GM18502 (cell line): ENCODE measurements at regions not wholly inside any gene's neighbourhood (a gene's known extent, or its start where the extent isn't known, plus 50 kb on each side); places are given as distances from the start of the nearest gene placed in this dataset.

ENCODE experiments used
- ATAC-seq: cut with Tn5 transposase; IDR thresholded peaks from one replicate; pipeline ENCODE4 v1.9.1; 2021; ENCODE audit warnings: mild to moderate bottlenecking; ENCODE audit not compliant: unreplicated experiment, poor library complexity

DNA sequence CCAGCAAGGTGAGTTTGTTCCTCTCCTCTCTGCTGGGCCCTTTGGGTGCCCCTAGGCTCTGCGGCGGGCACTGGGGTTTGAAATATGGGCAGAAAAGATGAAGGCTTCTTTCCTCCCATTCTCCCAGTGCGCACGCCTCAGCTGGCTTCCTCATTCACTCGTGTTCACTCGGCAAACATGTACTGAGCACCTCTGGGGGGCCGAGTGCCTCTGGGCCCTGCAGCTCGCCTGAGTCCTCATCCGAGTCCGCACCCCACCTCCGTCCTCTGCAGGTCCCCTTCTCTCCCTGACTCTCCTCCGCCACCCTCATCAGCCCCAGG, 98.5 kb upstream of the RUNX3 start:
- no peak for ATAC-seq

DNA sequence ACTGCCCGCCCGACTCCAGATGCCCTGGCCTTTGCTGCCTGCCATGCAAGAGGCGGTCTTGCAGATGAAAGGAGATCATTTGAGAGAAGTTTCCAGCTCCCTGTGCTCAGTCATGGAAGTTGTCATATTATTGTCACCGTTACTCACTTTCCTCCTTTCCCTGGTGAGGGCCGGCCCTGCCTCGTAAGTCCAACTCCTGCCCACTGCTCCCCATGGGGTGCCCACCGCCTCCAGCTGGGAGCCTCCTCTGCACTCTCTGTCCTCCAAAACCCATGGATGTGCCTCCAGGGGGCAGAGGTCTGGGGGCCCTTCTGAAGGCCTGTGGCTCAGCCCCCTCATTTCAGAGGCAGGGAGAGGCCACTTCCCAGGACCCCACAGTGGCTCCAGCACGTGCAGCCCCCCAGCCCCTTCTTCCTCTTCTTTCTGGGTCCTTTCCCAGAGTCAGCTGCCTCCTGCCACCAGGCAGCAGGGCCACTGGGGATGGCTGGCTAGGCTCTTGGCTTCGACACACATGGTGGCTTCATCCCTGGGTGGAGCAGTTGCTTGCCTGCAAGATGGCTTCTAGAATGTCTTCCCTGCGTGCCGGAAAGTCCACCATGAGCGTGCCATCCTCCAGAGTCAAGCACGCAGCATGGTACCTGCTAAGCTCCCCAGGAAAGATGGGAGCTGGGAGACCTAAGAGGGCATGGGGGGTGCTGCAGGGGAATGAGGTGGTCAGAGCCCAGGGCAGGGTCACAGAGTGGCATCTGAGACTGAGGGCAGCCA, 97.9 kb upstream of the RUNX3 start:
- no peak for ATAC-seq

DNA sequence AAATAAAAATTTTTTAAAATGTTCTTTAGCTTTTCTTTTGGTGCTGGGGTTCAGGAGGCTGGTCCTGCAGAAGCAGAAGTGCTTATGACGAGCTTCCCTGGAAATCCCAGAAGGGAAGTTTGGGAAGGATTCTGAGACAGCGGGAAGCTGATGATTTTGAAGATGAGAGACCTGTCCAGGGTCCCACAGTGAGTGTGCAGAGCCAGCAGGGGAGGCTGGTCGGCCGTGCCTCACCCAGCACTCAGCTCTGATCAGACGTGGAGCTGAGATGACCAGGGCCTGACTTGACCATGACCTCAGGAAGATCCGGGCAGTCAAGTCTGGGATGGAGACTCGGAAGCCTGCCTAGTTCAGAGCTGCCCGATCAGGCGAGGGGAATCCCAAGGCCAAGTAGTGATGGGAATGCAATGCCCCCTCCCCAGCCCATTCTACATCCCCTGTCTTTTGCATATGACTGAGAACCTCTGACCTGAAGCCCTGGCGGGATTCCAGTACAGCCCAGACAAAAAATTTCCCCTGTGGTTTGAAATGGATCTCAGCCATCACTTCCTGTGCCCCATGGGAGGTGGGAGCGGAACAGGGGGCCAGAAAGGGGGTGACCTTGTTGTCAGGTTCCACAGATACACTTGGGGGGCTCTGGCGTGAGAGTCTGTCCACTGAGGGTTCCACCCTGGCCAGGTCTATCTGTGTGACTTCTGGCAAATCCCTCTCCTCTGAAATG, 96.8 kb upstream of the RUNX3 start:
- no peak for ATAC-seq

DNA sequence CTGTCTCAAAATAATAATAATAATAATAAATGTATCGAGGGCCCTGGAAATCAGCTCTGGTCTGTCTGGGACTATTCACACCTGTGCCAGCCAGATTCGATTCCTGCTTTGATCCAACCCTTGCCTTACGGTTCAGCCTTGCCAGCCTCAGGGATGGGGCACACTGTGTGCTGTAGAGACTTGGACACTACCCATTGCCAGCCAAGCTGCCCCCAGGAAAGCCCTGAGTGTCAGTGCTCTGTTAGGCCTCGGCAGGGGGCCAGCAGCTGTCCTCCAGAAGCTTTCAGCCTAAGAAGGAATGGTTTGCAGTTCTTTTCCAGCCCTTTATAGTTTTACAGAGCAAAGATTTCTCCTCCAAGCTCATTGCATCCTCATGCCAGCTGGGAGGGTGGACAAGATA, 96.2 kb upstream of the RUNX3 start:
- no peak for ATAC-seq

DNA sequence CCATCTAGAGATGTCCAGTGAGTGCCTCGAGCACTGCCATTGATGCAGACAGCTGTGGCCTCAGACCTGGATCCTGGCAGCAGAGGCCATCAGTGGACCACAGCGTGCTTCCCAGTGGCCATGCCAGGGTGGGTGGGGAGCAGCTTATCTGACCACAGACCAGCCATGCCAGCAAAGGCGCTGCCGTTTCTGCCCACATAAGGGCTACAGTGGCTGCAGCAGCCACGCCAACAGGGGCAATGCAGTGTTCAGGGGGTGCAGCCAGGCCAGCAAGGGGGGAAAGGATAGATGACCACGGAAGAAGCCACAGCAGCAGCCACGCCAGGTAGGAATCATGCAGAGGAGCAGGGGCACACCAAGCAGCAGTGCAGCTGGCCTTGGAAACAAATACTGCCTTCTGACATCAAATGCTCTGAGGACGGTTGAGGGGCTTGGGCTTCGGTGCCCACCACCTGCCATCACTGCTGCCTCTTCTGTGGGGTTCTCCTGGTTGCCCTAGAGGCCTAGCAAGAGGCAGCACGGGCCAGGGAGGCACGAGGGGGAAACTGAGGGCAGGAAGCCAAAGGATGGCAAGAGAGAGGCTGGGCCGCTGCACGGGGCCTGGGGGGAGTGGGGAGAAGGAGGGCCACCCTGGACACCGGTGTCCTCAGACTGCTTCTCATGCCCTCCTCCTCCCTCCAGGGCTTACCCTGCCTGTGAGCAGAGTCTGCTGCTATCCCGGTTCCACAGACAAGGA, 94.7 kb upstream of the RUNX3 start:
- ATAC-seq = no peak

DNA sequence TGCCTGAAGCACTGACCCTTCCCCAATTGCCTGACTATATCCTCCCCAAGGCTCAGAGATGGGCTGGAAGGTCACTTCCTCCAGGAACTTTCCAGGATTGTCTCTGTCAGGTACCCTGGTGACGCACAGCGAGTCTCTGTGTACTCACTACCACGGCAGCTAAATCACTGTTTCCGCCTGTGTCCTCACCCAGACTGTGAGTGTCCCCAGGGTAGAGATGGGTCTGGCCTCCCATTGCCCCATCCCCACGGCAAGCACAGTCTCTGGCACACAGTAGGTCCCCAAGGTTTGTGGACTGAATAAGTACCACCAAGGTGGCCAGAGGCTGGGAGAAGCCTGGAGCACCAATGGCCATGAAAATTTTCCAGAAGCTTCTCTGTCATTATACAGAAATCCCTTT, 93.8 kb upstream of the RUNX3 start:
- ATAC-seq = no peak

DNA sequence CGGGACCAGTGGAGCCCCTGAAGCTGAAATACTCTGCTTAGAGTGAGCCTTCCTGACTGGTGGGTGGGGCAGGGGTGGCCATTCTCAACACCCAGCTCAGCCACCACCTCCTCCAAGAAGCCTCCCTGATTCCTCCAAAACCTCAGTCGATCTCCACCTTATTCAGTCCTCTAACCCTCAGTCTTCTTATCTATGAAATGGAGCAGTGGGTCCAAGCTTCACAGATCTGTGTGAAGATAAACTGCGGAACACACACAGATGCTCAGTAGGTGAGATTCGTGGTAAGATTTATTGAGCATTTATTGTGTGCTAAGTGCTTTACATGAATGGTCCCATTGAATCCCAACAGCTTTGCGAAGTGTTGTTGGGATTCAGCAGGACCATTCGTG, 93.1 kb upstream of the RUNX3 start:
- ATAC-seq = no peak

DNA sequence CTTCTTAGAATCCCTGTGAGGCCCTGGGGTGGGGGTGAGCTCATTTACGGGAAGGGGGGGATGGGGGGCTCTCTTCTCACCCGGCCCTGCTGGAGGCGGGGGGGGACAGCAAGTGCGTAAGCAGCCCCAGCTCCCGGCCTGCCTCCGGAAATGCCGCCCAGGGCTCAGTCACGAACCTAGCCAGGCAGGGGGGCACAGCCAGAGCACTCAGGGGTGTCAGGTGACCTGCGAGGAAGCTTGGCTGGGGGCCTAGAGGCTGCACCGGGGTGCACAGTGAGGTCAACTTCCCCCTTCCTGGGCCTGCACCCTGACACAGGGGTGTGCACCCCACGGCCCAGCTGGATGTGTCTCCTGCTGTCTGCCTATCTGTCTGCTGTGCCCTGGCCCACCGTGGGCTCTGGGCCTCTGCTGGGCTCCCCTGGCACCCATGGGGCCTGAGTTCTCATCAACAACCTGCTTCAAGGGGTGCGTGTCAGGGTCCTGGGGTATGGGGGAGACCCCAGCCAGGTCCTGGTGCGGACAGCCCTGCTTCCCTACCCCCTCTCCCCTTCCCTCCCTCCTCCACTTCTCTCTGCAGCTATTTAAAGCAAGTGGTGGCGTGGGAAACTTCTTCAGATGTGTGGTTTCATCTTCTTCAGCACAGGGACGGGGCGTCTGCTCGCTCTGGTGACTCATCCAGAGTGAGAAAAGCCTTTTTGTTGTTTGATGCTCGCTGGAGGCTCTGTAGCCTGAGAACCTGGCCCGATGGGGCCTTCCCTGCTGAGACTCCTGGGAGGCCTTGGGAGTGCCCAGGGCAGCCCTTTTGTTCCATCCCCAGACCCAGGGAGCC, 92.5 kb upstream of the RUNX3 start:
- ATAC-seq = peak; percentile 80

DNA sequence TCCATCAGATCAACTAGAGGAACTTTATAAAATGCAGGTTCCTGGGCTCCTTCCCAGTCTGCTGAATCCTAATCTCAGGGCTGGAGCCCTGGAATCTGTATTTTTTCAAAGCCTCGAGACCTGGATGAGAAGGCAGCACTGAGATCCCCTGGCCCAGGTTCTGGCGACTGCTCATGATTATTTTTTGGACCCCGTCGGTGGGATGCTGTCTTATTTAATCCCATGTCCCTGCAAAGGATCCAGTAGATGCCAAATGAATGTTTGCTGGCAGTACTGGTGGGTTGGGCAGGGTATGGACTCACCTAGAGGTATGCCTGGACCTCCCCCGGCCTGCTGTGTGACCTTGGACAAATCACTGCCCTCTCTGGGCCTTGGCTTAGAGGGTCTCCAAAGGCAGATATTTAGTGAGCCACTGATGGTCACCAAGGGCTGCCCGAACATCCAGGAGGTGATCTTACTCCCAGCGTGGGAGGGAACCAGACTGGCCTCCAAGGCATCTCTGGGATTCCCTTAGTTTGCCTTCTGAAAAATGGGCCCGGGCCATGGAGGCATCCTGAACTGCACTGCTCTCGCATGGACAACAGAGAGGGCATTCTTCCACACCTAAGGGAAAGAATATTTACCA, 91.6 kb upstream of the RUNX3 start:
- ATAC-seq = no peak

DNA sequence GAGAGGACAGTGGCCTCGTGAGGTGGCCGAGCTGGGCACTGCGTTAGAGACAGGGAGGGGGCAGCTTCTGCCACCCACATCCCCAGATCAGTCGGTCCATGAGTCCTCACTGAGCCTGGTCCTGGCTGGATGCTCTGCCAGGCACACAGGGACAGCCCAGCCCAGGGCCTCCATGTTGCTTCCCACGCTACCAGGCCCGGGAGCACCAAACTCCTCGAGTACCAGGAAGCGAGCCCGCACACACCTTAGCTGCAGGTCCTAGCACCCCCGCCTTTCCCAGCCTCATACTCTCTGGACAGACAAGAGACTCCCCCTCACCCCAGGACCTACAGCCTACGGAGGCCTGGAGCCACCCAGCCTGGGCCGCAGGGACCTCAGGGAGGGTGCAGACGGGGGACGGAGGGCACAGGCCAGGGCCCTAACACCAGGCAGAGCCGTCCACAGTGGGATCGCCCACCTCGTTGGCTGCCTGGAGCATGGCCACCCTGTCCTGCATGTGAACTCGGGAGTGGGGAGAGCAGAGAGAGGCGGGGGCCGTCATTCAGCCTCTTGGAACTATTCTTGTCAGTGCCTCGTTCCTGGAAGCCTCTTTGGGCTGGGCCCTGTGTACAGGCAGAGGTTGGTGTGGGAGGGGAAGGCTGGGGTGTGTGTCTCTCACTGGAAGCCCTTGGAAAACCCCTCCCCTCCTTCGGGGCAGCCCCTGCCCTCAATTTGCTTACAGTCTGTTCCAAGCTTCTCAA, 90.9 kb upstream of the RUNX3 start:
- ATAC-seq = no peak

DNA sequence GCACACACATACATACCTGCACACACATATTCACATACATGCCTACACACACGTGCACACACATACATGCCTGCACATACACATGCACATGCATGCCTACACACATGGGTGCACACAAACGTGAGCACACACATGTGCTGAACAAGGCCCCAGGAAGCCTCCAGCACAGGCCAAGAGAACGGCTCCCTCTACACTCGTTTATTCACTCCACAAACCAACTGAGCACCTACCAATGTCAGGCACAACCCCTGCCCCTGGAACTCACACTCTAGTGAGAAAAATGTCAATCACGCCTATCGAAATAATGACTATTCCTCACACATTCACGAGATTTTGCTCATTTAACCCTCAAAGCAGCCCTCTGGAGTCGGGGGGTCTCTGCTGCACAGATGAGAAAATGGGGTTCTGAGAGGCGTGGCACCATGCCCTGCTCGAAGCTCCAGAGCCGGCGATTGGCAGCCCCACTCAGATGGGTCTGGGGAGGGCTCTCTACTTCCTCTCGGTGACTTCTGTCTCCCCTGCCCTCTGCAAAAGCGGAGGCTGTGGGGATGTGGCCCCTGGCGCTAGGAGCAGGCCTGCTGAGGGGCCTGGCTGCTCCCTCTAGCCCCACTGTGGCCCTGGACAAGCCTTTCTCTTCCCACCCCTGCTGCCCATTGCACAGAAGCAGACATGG, 90.2 kb upstream of the RUNX3 start:
- no peak for ATAC-seq

DNA sequence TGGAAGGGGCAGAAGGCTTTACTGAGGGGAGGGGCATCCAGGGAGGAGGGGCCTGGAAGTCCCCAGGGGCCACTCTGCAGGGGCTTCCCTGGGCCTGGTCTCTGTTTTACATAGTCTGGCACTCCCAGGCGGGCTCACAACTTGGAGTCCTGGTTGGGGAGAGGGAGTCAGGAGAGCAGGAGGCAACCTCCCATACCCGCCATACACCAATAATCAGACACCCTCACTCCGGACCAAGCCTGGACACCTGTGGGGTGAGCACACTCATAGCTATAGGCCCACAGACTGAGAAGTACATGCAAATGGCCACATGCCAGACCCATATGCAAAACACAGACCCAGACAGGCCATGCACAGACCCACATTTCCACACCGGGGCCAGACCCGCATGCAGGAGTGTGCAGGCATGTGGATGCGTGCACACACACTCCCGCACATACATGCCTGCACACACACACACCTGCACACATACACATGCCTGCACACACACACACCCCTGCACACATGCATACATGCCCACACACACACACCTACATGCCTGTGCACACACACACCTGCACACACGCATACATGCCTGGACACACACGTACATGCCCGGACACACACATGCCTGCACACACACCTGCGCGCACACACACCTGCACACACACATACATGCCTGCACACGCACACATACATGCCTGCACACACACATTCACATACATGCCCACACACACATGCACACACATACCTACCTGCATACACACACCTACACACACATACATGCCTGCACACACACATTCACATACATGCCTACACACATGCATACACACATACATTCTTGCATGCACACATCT, 89.5 kb upstream of the RUNX3 start:
- ATAC-seq = peak; percentile 50

DNA sequence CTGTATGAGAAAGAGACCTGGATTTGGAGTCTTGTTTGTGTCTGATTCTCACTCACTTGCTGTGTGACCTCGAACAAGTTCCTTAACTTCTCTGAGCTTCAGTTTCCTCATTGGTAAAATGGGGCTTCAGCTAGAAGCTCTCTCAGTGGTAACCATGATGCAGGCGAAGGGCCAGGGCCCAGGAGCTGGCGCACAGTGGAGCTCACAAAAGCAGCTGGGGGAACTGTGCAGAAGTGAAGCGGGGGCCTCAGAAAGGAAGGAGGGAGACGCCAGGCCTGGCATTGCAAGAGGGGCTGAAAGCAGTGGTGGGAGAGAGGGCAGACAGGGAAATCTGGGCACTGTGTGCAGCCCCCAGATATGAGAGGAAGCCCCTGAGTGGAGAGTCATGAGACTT, 88.9 kb upstream of the RUNX3 start:
- no peak for ATAC-seq

DNA sequence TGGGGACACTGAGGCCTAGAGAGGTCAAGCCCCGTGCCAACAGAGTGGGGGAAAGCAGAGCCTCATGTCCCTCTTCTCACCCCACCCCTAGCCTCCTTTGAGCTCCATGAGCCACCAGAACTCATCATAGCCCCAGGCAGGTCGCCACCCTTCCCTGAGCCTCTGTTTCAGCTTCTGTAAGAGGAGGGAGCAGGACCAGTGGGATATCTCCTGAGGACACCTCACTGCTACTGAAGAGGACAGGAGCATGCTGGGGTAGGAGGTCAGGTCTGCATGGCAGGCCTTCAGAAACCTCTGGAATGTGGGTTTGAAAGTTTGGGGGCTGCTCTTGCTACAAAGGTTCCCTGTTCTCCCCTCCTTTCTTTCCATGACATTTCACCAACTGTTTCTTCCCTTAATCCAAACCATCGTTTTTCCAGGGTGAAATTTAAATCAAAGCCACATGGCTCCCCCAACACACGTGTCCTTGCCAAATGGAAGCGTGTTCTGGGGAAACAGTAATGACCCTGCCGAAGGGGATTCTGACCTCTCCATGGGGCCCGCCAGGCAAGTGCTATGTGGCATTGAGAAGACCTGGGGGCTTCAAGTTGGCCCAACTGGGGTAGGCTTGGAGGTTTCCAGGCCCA, 88.1 kb upstream of the RUNX3 start:
- no peak for ATAC-seq

DNA sequence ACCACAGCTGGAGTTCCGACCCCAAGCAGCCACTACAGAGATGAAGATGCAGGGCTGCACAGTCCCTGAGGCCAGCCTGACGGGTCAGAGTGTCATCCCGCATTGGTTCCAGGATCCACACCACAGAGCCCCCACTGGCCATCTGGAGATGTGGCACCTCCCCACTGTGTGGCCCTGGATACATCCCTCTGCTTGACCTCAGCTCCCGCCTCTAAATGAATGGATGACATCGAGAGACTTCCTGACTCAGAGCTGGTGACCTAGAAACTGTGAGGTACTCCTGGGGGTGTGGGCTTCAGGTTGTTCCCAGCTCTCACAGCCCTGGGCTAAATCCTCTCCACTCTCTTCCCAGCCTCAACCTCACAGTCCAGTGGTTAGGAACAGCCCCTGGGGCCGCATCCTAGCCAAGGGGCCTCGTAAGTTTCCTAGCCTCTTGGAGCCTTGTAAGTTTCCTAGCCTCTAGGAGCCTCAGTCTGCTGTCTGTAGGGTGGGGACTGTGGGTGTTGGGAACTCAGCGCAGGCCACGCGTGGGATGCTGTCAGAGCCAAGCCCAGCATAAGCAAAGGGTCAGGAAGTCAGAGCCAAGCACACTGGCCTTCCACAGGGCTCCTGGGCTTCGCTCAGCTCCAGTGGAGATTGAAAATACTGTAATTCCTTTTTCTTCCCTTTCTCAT, 87.5 kb upstream of the RUNX3 start:
- no peak for ATAC-seq

DNA sequence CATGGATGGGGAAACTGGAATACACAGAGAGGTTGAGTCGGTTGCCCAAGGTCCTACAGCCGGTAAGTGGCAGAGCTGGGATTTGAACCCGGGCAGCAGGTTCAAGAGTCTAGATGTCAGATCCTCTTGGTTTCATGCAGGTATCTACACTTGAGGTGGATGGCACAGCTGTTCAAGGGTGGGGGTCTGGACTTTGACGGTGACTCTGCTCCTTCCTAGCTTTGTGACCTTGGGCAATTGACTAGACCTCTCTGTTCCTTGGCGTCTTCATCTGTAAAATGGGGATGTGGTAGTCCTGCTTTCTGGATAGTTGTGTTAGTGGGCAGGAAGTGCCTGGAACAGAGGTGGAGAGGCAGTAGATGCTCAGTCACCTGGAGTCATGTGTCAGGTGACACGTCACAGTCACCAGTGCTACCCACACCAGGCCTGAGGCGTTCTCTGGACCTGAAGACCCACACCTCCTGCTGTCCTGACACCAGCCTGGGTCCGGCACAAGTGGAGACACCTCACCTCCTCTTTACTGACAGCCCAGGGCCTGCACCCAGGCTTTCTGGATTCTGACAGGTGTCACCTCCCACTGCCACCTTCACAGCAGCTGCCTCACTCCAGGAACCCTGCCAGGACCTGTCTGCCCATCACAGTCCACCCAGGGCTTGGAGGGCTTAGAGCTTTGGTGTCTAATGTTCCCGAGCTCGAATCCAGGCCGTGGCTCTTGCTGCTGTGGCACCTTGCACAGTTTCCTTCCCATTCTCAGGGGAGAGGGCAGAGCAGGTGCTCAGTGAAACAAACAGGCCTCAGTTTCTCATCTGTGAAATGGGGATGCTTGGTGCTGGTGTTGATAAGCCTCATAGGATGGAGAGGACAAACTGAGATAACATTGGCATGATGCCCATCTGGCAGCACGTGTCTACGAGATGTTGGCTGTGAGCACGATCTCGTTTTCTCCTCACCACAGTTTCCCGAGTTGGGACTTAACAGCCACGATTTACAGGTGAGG, 83.2 kb upstream of the RUNX3 start:
- no peak for ATAC-seq
